ENCODE measurements at regions not wholly inside any gene's neighbourhood (a gene's known extent, or its start where the extent isn't known, plus 50 kb on each side); places are given as distances from the start of the nearest gene placed in this dataset.

- Histone ChIP-seq H3K9me3 (no peaks in the 10 kb centered on the region), H3K27me3 (no peaks in the 10 kb centered on the region), H3K36me3 (no peaks in the 10 kb centered on the region), H3K4me3 (no peak overlapping the region), H3K4me1 (no peaks in the 10 kb centered on the region), H3K27ac (no peak overlapping the region)
- no peak for DNase-seq
- TF ChIP-seq POLR2AphosphoS5 (IDR thresholded peaks at IDR 0.05) = no peak
- TF ChIP-seq CTCF (IDR thresholded peaks at IDR 0.05) = no peak
- TF ChIP-seq EP300 (IDR thresholded peaks at IDR 0.05) = no peak
- TF ChIP-seq POLR2A (IDR thresholded peaks at IDR 0.05) = no peak
- WGBS, 5 donors = 80 to 86% (median 80%) methylated on average over 6 of the region's 6 CpGs
- intact Hi-C loops (cut with DNase I; ENCODE audit: low total_unique reads) = no loop called here
Observed at GRCh38 chr2:211068108-211068780, 511.8 kb downstream of the CPS1 start.

- no peaks in the 10 kb centered on the region for H3K4me1 ChIP-seq
- WGBS, 5 donors = 69 to 74% (median 71%) methylated on average over 3 of the region's 3 CpGs
- no peaks in the 10 kb centered on the region for H3K36me3 ChIP-seq
- H3K27ac ChIP-seq = no peak overlapping the region
- H3K27me3 ChIP-seq = no peaks in the 10 kb centered on the region
- intact Hi-C loops (cut with DNase I; ENCODE audit: low total_unique reads) = no loop called here
- TF ChIP-seq EP300 (IDR thresholded peaks at IDR 0.05) = no peak
- no peak for TF ChIP-seq CTCF (IDR thresholded peaks at IDR 0.05)
- no peak for TF ChIP-seq POLR2AphosphoS5 (IDR thresholded peaks at IDR 0.05)
- no peak for TF ChIP-seq POLR2A (IDR thresholded peaks at IDR 0.05)
- DNase-seq = no peak
- no peak overlapping the region for H3K4me3 ChIP-seq
- no peaks in the 10 kb centered on the region for H3K9me3 ChIP-seq
Observed at GRCh38 chr2:211070547-211070946, 514.1 kb downstream of the CPS1 start.

GRCh38 chr2:211077216-211077767 is 520.9 kb downstream of the CPS1 start:
- no peak overlapping the region for H3K4me3 ChIP-seq
- intact Hi-C loops (cut with DNase I; ENCODE audit: low total_unique reads) = no loop called here

GRCh38 chr2:211084352-211084751 is 528.0 kb downstream of the CPS1 start:
- H3K4me1 ChIP-seq = no peaks in the 10 kb centered on the region
- H3K36me3 ChIP-seq = no peaks in the 10 kb centered on the region
- TF ChIP-seq POLR2A (IDR thresholded peaks at IDR 0.05) = no peak
- TF ChIP-seq CTCF (IDR thresholded peaks at IDR 0.05) = no peak
- 61 to 67% (median 65%) methylated on average over 2 of the region's 2 CpGs for WGBS, 5 donors
- no peak overlapping the region for H3K4me3 ChIP-seq
- no peaks in the 10 kb centered on the region for H3K9me3 ChIP-seq
- no peaks in the 10 kb centered on the region for H3K27me3 ChIP-seq
- DNase-seq = no peak
- intact Hi-C loops (cut with DNase I; ENCODE audit: low total_unique reads) = no loop called here
- H3K27ac ChIP-seq = no peak overlapping the region

More at GRCh38 chr2:211077216-211077767, 520.9 kb downstream of the CPS1 start:
- TF ChIP-seq CTCF (IDR thresholded peaks at IDR 0.05) = no peak
- TF ChIP-seq EP300 (IDR thresholded peaks at IDR 0.05) = no peak
- TF ChIP-seq POLR2AphosphoS5 (IDR thresholded peaks at IDR 0.05) = no peak
- TF ChIP-seq POLR2A (IDR thresholded peaks at IDR 0.05) = no peak
- Histone ChIP-seq H3K9me3 (no peaks in the 10 kb centered on the region), H3K36me3 (no peaks in the 10 kb centered on the region), H3K27ac (no peak overlapping the region), H3K4me1 (no peaks in the 10 kb centered on the region), H3K27me3 (no peaks in the 10 kb centered on the region)
- 22 to 41% (median 30%) methylated on average over 2 of the region's 2 CpGs for WGBS, 5 donors
- no peak for DNase-seq

All from stomach (tissue), 8 donors.